AG10803 (cell line): ENCODE measurements at regions not wholly inside any gene's neighbourhood (a gene's known extent, or its start where the extent isn't known, plus 50 kb on each side); places are given as distances from the start of the nearest gene placed in this dataset.

Experiments used
- DNase-seq: peaks from one replicate; pipeline ENCODE4 v3.0.0; 2010; ENCODE audit warnings: low read depth
- H3K4me3 ChIP-seq: 2 replicates; pipeline ENCODE4 v1.5.1; 2011; ENCODE audit warnings: mild to moderate bottlenecking, low read length, control low read depth
- CTCF ChIP-seq: conservative IDR thresholded peaks from 2 replicates; pipeline ENCODE4 v1.5.1; 2011; ENCODE audit warnings: mild to moderate bottlenecking, low read length, control low read depth, inconsistent platforms

- no peak overlapping the region for H3K4me3 ChIP-seq
- TF ChIP-seq CTCF: no peak
- DNase-seq: no peak
These were observed 192.8 kb downstream of the LMO4 start for GRCh38 chr1:87521452-87521851.

GRCh38 chr1:87523466-87523865 lies 194.8 kb downstream of the LMO4 start:
- H3K4me3 ChIP-seq: no peak overlapping the region
- TF ChIP-seq CTCF: no peak
- no peak for DNase-seq

GRCh38 chr1:87524021-87524754 lies 195.5 kb downstream of the LMO4 start:
- no peak for TF ChIP-seq CTCF
- no peak overlapping the region for H3K4me3 ChIP-seq
- no peak for DNase-seq

- no peak for TF ChIP-seq CTCF
- H3K4me3 ChIP-seq: no peak overlapping the region
These were observed 200.3 kb downstream of the LMO4 start for GRCh38 chr1:87528754-87529517.

GRCh38 chr1:87530042-87530807 lies 201.5 kb downstream of the LMO4 start:
- no peak for DNase-seq
- TF ChIP-seq CTCF: no peak
- H3K4me3 ChIP-seq: no peak overlapping the region

More at GRCh38 chr1:87528754-87529517, 200.3 kb downstream of the LMO4 start:
- DNase-seq: no peak

- DNase-seq: no peak
- H3K4me3 ChIP-seq: no peak overlapping the region
- no peak for TF ChIP-seq CTCF
These were observed 206.9 kb downstream of the LMO4 start for GRCh38 chr1:87535551-87535950.
